PC-3 (cell line): ENCODE measurements at regions not wholly inside any gene's neighbourhood (a gene's known extent, or its start where the extent isn't known, plus 50 kb on each side); places are given as distances from the start of the nearest gene placed in this dataset.

Experiments used
- ATAC-seq: fragments of 200-7000 bp; cut with Tn5 transposase; 2 replicates; pipeline ENCODE4 v1.9.1; 2020; ENCODE audit warnings: mild to moderate bottlenecking, moderate library complexity
- BruUV-seq: library from RNA; stranded (reverse); fragments of 400-500 nt; replicated peaks from 2 replicates; lab custom pipeline; 2021; lab: Mats Ljungman, UMichigan
- CTCF ChIA-PET: fragments of 300-600 bp; sonication (Branson Sonifier 250); formaldehyde crosslinking; loops from one replicate; lab custom pipeline; 2022; ENCODE audit warnings: antibody characterized with exemption; lab: Charles Lee
- POLR2A ChIA-PET: fragments of 300-600 bp; sonication (Branson Sonifier 250); formaldehyde crosslinking; loops from one replicate; lab custom pipeline; 2022; ENCODE audit warnings: antibody characterized with exemption; ENCODE audit not compliant: unreplicated experiment; lab: Charles Lee
- DNase-seq: peaks from one replicate; pipeline ENCODE4 v3.0.0-alpha.2; 2015
- H2AFZ ChIP-seq: fragments of 300-600 bp; sonication (generic); 2 replicates; pipeline ENCODE4 v1.6.0; 2016; ENCODE audit warnings: antibody characterized with exemption, low read length
- H3F3A ChIP-seq: fragments of 300-600 bp; sonication (generic); one replicate; pipeline ENCODE4 v1.6.0; 2017; ENCODE audit warnings: antibody characterized with exemption, low read length, control low read depth, mild to moderate bottlenecking; ENCODE audit not compliant: unreplicated experiment
- H3K27ac ChIP-seq: fragments of 300-600 bp; sonication (generic); 2 replicates; pipeline ENCODE4 v1.5.1; 2016; ENCODE audit warnings: mild to moderate bottlenecking, low read length
- H3K27me3 ChIP-seq: fragments of 300-600 bp; sonication (generic); 2 replicates; pipeline ENCODE4 v1.6.1; 2016; ENCODE audit warnings: low read length, mixed read lengths
- H3K36me3 ChIP-seq: fragments of 300-600 bp; sonication (generic); 2 replicates; pipeline ENCODE4 v1.6.1; 2016; ENCODE audit warnings: low read depth, mixed run types, low read length, mixed read lengths
- H3K4me1 ChIP-seq: fragments of 300-600 bp; sonication (generic); 2 replicates; pipeline ENCODE4 v1.5.1; 2016; ENCODE audit warnings: low read length; ENCODE audit not compliant: insufficient read depth
- H3K4me2 ChIP-seq: fragments of 300-600 bp; sonication (generic); 2 replicates; pipeline ENCODE4 v1.6.0; 2016; ENCODE audit warnings: low read length
- H3K4me3 ChIP-seq: fragments of 300-600 bp; sonication (generic); 2 replicates; pipeline ENCODE4 v1.5.1; 2016; ENCODE audit warnings: mild to moderate bottlenecking, low read length, mixed read lengths
- H3K79me2 ChIP-seq: fragments of 300-600 bp; sonication (generic); 2 replicates; pipeline ENCODE4 v1.6.1; 2017; ENCODE audit warnings: low read length, mixed read lengths
- H3K9ac ChIP-seq: fragments of 300-600 bp; sonication (generic); 2 replicates; pipeline ENCODE4 v1.6.0; 2016; ENCODE audit warnings: mild to moderate bottlenecking, low read length
- H3K9me2 ChIP-seq: fragments of 300-600 bp; sonication (generic); replicated peaks from 2 replicates; pipeline ENCODE4 v1.6.1; 2016; ENCODE audit warnings: mixed run types, low read length, mixed read lengths
- H3K9me3 ChIP-seq: fragments of 300-600 bp; sonication (generic); 2 replicates; pipeline ENCODE4 v1.6.1; 2016; ENCODE audit warnings: low read length, mixed read lengths
- H4K20me1 ChIP-seq: fragments of 300-600 bp; sonication (generic); 2 replicates; pipeline ENCODE4 v1.6.1; 2016; ENCODE audit warnings: low read length, mixed read lengths
- EZH2 ChIP-seq: fragments of 300-600 bp; sonication (generic); IDR thresholded peaks from one replicate; pipeline ENCODE4 v1.6.1; 2017; ENCODE audit warnings: antibody characterized with exemption, mild to moderate bottlenecking, low read length; ENCODE audit not compliant: unreplicated experiment
- EZH2phosphoT487 ChIP-seq: fragments of 300-600 bp; sonication (generic); IDR thresholded peaks from 2 replicates; pipeline ENCODE4 v1.6.1; 2018; ENCODE audit warnings: mild to moderate bottlenecking, antibody characterized with exemption, low read length, borderline replicate concordance
- intact Hi-C: fragments of 100-400 bp; cut with micrococcal nuclease; formaldehyde crosslinking; loops from 2 replicates; pipeline ENCODE4 v1.9.0; 2023
- TF ChIP-seq, protein P1 (sequence below): fragments of 300-600 bp; sonication (generic); conservative IDR thresholded peaks from 2 replicates; pipeline ENCODE4 v1.5.1; 2017; ENCODE audit warnings: antibody characterized with exemption, low read depth, mild to moderate bottlenecking, low read length

DNA sequence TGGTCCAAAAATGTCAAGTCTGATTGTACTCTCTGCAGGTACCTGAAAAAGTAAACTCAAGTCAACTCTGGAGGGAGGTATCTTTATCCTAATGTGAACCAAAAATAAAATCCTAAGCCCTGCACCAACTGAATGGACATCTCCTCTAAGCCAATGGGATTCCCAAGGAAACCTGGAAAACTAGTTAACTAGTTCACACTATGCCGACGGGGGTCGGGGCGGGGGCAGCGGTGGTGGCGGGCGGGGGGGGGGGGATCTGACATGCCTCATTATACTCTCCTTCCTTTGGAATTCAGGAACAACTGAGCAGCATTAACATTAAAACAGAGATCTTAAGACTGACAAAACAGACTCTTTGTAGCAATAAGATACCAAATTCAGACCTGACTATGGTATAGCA lies 452.6 kb upstream of the CAMK1G start:
- Histone ChIP-seq H3K36me3 (no peaks in the 10 kb centered on the region), H3K9ac (no peak overlapping the region), H3K4me2 (no peak overlapping the region), H3K9me3 (no peaks in the 10 kb centered on the region), H3K9me2 (no peaks in the 10 kb centered on the region), H3K4me1 (no peaks in the 10 kb centered on the region), H3K27me3 (no peaks in the 10 kb centered on the region), H2AFZ (no peak overlapping the region), H3F3A (no peaks in the 10 kb centered on the region), H3K79me2 (no peaks in the 10 kb centered on the region), H4K20me1 (no peaks in the 10 kb centered on the region), H3K4me3 (no peak overlapping the region), H3K27ac (no peak overlapping the region)
- intact Hi-C loops, result no loop called here
- DNase-seq, result no peak
- POLR2A ChIA-PET, result no interaction called here
- CTCF ChIA-PET, result no interaction called here
- no peak for ATAC-seq
- TF ChIP-seq, protein P1, sequence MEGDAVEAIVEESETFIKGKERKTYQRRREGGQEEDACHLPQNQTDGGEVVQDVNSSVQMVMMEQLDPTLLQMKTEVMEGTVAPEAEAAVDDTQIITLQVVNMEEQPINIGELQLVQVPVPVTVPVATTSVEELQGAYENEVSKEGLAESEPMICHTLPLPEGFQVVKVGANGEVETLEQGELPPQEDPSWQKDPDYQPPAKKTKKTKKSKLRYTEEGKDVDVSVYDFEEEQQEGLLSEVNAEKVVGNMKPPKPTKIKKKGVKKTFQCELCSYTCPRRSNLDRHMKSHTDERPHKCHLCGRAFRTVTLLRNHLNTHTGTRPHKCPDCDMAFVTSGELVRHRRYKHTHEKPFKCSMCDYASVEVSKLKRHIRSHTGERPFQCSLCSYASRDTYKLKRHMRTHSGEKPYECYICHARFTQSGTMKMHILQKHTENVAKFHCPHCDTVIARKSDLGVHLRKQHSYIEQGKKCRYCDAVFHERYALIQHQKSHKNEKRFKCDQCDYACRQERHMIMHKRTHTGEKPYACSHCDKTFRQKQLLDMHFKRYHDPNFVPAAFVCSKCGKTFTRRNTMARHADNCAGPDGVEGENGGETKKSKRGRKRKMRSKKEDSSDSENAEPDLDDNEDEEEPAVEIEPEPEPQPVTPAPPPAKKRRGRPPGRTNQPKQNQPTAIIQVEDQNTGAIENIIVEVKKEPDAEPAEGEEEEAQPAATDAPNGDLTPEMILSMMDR, result no peak
- TF ChIP-seq EZH2 (no peak), EZH2phosphoT487 (no peak)
- no TSS peak for BruUV-seq

DNA sequence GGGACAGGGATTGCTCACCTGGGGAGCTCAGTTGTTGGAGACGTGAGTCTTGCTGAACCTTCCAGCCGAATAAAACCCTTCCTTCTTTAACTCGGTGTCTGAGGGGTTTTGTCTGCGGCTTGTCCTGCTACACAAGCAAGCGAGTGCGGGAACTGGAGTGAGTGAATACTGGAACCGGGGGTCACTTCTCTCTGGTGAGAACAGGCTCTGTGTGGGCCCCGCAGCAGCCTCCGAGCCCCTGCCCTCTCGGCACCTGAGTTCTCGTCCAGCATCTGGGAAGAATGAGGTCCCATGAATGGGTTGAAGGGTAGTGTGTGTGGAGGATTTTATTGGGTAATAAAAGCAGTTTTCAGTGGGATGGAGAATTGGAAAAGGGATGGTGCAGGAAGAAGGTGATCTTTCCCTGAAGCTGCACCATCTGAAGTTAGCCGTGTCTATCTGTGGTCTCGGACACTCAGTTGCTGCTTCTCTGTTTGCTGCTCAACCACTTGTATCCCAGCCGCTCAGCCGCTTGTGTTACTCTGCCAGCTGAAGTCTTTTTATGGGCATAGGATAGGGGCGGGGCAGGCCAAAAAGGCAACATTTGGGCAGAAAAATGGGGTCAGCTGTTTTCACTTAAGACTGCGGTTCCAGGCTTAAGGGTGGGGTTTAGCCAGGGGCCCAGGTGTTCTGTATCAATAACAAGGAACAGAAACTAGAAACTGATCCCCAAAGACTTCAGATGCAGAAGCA lies 450.6 kb upstream of the CAMK1G start:
- Histone ChIP-seq H3K9me2 (no peaks in the 10 kb centered on the region), H3K27ac (no peak overlapping the region), H3K9me3 (no peaks in the 10 kb centered on the region), H3K4me3 (no peak overlapping the region), H3K4me1 (no peaks in the 10 kb centered on the region), H3F3A (no peaks in the 10 kb centered on the region), H3K9ac (no peak overlapping the region), H3K4me2 (no peak overlapping the region), H3K79me2 (no peaks in the 10 kb centered on the region), H3K27me3 (no peaks in the 10 kb centered on the region), H4K20me1 (no peaks in the 10 kb centered on the region), H3K36me3 (no peaks in the 10 kb centered on the region), H2AFZ (no peak overlapping the region)
- BruUV-seq, result no TSS peak
- ChIA-PET CTCF (no interaction called here), POLR2A (no interaction called here)
- DNase-seq (no peak), ATAC-seq (no peak)
- intact Hi-C loops, result no loop called here
- TF ChIP-seq, protein P1, result no peak
- TF ChIP-seq EZH2phosphoT487 (no peak), EZH2 (no peak)

DNA sequence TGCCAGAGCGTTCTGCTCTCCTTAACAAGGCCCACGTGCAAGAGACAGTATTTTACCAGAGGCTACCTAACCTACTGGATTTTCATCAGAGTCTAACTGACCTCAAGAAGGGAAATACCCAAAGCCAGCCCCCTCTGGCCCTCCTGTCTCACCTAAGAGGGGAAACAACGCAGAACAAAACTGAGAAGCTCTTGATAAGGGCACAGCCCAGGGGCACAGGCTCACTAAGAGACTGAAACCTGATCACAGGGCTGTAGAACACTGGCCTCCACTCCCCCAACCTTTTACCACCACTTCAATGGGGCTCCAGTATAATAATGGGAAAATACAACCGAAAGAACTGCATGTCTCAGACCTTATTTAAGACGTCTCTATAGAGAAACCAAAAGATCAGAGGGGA lies 449.5 kb upstream of the CAMK1G start:
- TF ChIP-seq EZH2 (no peak), EZH2phosphoT487 (no peak)
- TF ChIP-seq, protein P1, result no peak
- ATAC-seq (no peak), DNase-seq (no peak)
- Histone ChIP-seq H3F3A (no peaks in the 10 kb centered on the region), H3K4me2 (no peak overlapping the region), H3K9me3 (no peaks in the 10 kb centered on the region), H3K9me2 (no peaks in the 10 kb centered on the region), H2AFZ (no peak overlapping the region), H3K4me3 (no peak overlapping the region), H3K79me2 (no peaks in the 10 kb centered on the region), H4K20me1 (no peaks in the 10 kb centered on the region), H3K36me3 (no peaks in the 10 kb centered on the region), H3K9ac (no peak overlapping the region), H3K27me3 (0 out of 2 replicates have a peak, but pooled peaks cover 2% of the 10 kb centered on the region), H3K27ac (no peak overlapping the region), H3K4me1 (no peaks in the 10 kb centered on the region)
- CTCF ChIA-PET, result no interaction called here
- BruUV-seq, result no TSS peak
- POLR2A ChIA-PET, result no interaction called here
- intact Hi-C loops, result no loop called here
